ENCODE measurements at regions not wholly inside any gene's neighbourhood (a gene's known extent, or its start where the extent isn't known, plus 50 kb on each side); places are given as distances from the start of the nearest gene placed in this dataset.
"Not testable (repeated sequence)": the region's sequence is repeated elsewhere in the genome, so short reads cannot be mapped to it uniquely, and the experiment has no call there.

GRCh38 chr3:191980443-191980842, 519.5 kb downstream of the PYDC2 start:
- Histone ChIP-seq H3K27ac (ENCODE audit: low read depth, low read length) (no peak overlapping the region), H3K4me3 (ENCODE audit: low read depth, low read length) (no peak overlapping the region), H3K36me3 (ENCODE audit: control insufficient read depth, insufficient read depth, low read length) (no peaks in the 10 kb centered on the region), H3K27me3 (ENCODE audit: control insufficient read depth, insufficient read depth, low read length) (no peaks in the 10 kb centered on the region), H3K9me3 (ENCODE audit: control insufficient read depth, insufficient read depth, low read length) (no peaks in the 10 kb centered on the region), H3K4me1 (ENCODE audit: control insufficient read depth, insufficient read depth, low read length) (no peaks in the 10 kb centered on the region)
- no peak for DNase-seq (ENCODE audit: low read depth in 4 of 6, low spot score in 6 of 6)
- no CpG with 5 or more reads among the region's 4 CpGs for WGBS (ENCODE audit: insufficient coverage)

- no peak overlapping the region for H3K4me3 ChIP-seq (ENCODE audit: low read depth, low read length)
- DNase-seq (ENCODE audit: low read depth in 4 of 6, low spot score in 6 of 6), result no peak
- no peaks in the 10 kb centered on the region for H3K27me3 ChIP-seq (ENCODE audit: control insufficient read depth, insufficient read depth, low read length)
- no peaks in the 10 kb centered on the region for H3K36me3 ChIP-seq (ENCODE audit: control insufficient read depth, insufficient read depth, low read length)
- no peaks in the 10 kb centered on the region for H3K4me1 ChIP-seq (ENCODE audit: control insufficient read depth, insufficient read depth, low read length)
- no peak overlapping the region for H3K27ac ChIP-seq (ENCODE audit: low read depth, low read length)
- no CpG with 5 or more reads among the region's 3 CpGs for WGBS (ENCODE audit: insufficient coverage)
- no peaks in the 10 kb centered on the region for H3K9me3 ChIP-seq (ENCODE audit: control insufficient read depth, insufficient read depth, low read length)
Measured at GRCh38 chr3:191982481-191982880, 521.5 kb downstream of the PYDC2 start.

GRCh38 chr3:191985691-191986090, 524.7 kb downstream of the PYDC2 start:
- no peaks in the 10 kb centered on the region for H3K27me3 ChIP-seq (ENCODE audit: control insufficient read depth, insufficient read depth, low read length)
- H3K36me3 ChIP-seq (ENCODE audit: control insufficient read depth, insufficient read depth, low read length), result no peaks in the 10 kb centered on the region
- WGBS (ENCODE audit: insufficient coverage), result 100% methylated on average over 3 of the region's 3 CpGs
- no peaks in the 10 kb centered on the region for H3K4me1 ChIP-seq (ENCODE audit: control insufficient read depth, insufficient read depth, low read length)
- H3K4me3 ChIP-seq (ENCODE audit: low read depth, low read length), result no peak overlapping the region
- DNase-seq (ENCODE audit: low read depth in 4 of 6, low spot score in 6 of 6), result no peak
- H3K27ac ChIP-seq (ENCODE audit: low read depth, low read length), result no peak overlapping the region
- H3K9me3 ChIP-seq (ENCODE audit: control insufficient read depth, insufficient read depth, low read length), result no peaks in the 10 kb centered on the region

GRCh38 chr3:191987831-191988350, 526.9 kb downstream of the PYDC2 start:
- no peak for DNase-seq (ENCODE audit: low read depth in 4 of 6, low spot score in 6 of 6)
- no peaks in the 10 kb centered on the region for H3K27me3 ChIP-seq (ENCODE audit: control insufficient read depth, insufficient read depth, low read length)
- WGBS (ENCODE audit: insufficient coverage), result no CpG with 5 or more reads among the region's 1 CpG
- no peaks in the 10 kb centered on the region for H3K36me3 ChIP-seq (ENCODE audit: control insufficient read depth, insufficient read depth, low read length)
- no peaks in the 10 kb centered on the region for H3K9me3 ChIP-seq (ENCODE audit: control insufficient read depth, insufficient read depth, low read length)
- no peak overlapping the region for H3K4me3 ChIP-seq (ENCODE audit: low read depth, low read length)
- no peak overlapping the region for H3K27ac ChIP-seq (ENCODE audit: low read depth, low read length)
- H3K4me1 ChIP-seq (ENCODE audit: control insufficient read depth, insufficient read depth, low read length), result no peaks in the 10 kb centered on the region

GRCh38 chr3:191993952-191994351, 533.0 kb downstream of the PYDC2 start:
- not testable (repeated sequence) for H3K4me1 ChIP-seq (ENCODE audit: control insufficient read depth, insufficient read depth, low read length); H3K4me3 ChIP-seq (ENCODE audit: low read depth, low read length); H3K36me3 ChIP-seq (ENCODE audit: control insufficient read depth, insufficient read depth, low read length); DNase-seq (ENCODE audit: low read depth in 4 of 6, low spot score in 6 of 6); H3K27me3 ChIP-seq (ENCODE audit: control insufficient read depth, insufficient read depth, low read length); H3K27ac ChIP-seq (ENCODE audit: low read depth, low read length); H3K9me3 ChIP-seq (ENCODE audit: control insufficient read depth, insufficient read depth, low read length)
- WGBS (ENCODE audit: insufficient coverage), result no CpG with 5 or more reads among the region's 4 CpGs

- no peaks in the 10 kb centered on the region for H3K4me1 ChIP-seq (ENCODE audit: control insufficient read depth, insufficient read depth, low read length)
- no peaks in the 10 kb centered on the region for H3K27me3 ChIP-seq (ENCODE audit: control insufficient read depth, insufficient read depth, low read length)
- no peak overlapping the region for H3K27ac ChIP-seq (ENCODE audit: low read depth, low read length)
- no peak for DNase-seq (ENCODE audit: low read depth in 4 of 6, low spot score in 6 of 6)
- no peak overlapping the region for H3K4me3 ChIP-seq (ENCODE audit: low read depth, low read length)
- H3K9me3 ChIP-seq (ENCODE audit: control insufficient read depth, insufficient read depth, low read length), result no peaks in the 10 kb centered on the region
- H3K36me3 ChIP-seq (ENCODE audit: control insufficient read depth, insufficient read depth, low read length), result no peaks in the 10 kb centered on the region
Measured at GRCh38 chr3:191997093-191997492, 536.1 kb downstream of the PYDC2 start.

GRCh38 chr3:191997579-191998268, 536.8 kb downstream of the PYDC2 start:
- Histone ChIP-seq H3K27me3 (ENCODE audit: control insufficient read depth, insufficient read depth, low read length) (no peaks in the 10 kb centered on the region), H3K27ac (ENCODE audit: low read depth, low read length) (no peak overlapping the region), H3K9me3 (ENCODE audit: control insufficient read depth, insufficient read depth, low read length) (no peaks in the 10 kb centered on the region), H3K4me3 (ENCODE audit: low read depth, low read length) (no peak overlapping the region), H3K4me1 (ENCODE audit: control insufficient read depth, insufficient read depth, low read length) (no peaks in the 10 kb centered on the region), H3K36me3 (ENCODE audit: control insufficient read depth, insufficient read depth, low read length) (no peaks in the 10 kb centered on the region)
- DNase-seq (ENCODE audit: low read depth in 4 of 6, low spot score in 6 of 6), result peak in 1 of 6 donors; percentile 11
- WGBS (ENCODE audit: insufficient coverage), result no CpG with 5 or more reads among the region's 1 CpG

GRCh38 chr3:192001218-192001617, 540.3 kb downstream of the PYDC2 start:
- Histone ChIP-seq H3K36me3 (ENCODE audit: control insufficient read depth, insufficient read depth, low read length) (no peaks in the 10 kb centered on the region), H3K9me3 (ENCODE audit: control insufficient read depth, insufficient read depth, low read length) (no peaks in the 10 kb centered on the region), H3K4me3 (ENCODE audit: low read depth, low read length) (no peak overlapping the region), H3K27ac (ENCODE audit: low read depth, low read length) (no peak overlapping the region), H3K27me3 (ENCODE audit: control insufficient read depth, insufficient read depth, low read length) (no peaks in the 10 kb centered on the region), H3K4me1 (ENCODE audit: control insufficient read depth, insufficient read depth, low read length) (no peaks in the 10 kb centered on the region)
- DNase-seq (ENCODE audit: low read depth in 4 of 6, low spot score in 6 of 6), result no peak
- WGBS (ENCODE audit: insufficient coverage), result no CpG with 5 or more reads among the region's 2 CpGs

GRCh38 chr3:192005989-192006388, 545.0 kb downstream of the PYDC2 start:
- H3K4me1 ChIP-seq (ENCODE audit: control insufficient read depth, insufficient read depth, low read length), result no peaks in the 10 kb centered on the region
- no peaks in the 10 kb centered on the region for H3K9me3 ChIP-seq (ENCODE audit: control insufficient read depth, insufficient read depth, low read length)
- no peaks in the 10 kb centered on the region for H3K27me3 ChIP-seq (ENCODE audit: control insufficient read depth, insufficient read depth, low read length)
- H3K36me3 ChIP-seq (ENCODE audit: control insufficient read depth, insufficient read depth, low read length), result no peaks in the 10 kb centered on the region
- WGBS (ENCODE audit: insufficient coverage), result 33% methylated on average over 1 of the region's 1 CpG
- DNase-seq (ENCODE audit: low read depth in 4 of 6, low spot score in 6 of 6), result no peak
- H3K4me3 ChIP-seq (ENCODE audit: low read depth, low read length), result no peak overlapping the region
- no peak overlapping the region for H3K27ac ChIP-seq (ENCODE audit: low read depth, low read length)

- no CpG with 5 or more reads among the region's 2 CpGs for whole genome bisulfite sequencing (ENCODE audit: insufficient coverage)
- no peak overlapping the region for H3K4me3 ChIP-seq (ENCODE audit: low read depth, low read length)
Measured at GRCh38 chr3:192009903-192010302, 548.9 kb downstream of the PYDC2 start.

More at GRCh38 chr3:192009903-192010302, 548.9 kb downstream of the PYDC2 start:
- Histone ChIP-seq H3K9me3 (ENCODE audit: control insufficient read depth, insufficient read depth, low read length) (no peaks in the 10 kb centered on the region), H3K4me1 (ENCODE audit: control insufficient read depth, insufficient read depth, low read length) (no peaks in the 10 kb centered on the region), H3K27ac (ENCODE audit: low read depth, low read length) (no peak overlapping the region), H3K36me3 (ENCODE audit: control insufficient read depth, insufficient read depth, low read length) (no peaks in the 10 kb centered on the region), H3K27me3 (ENCODE audit: control insufficient read depth, insufficient read depth, low read length) (no peaks in the 10 kb centered on the region)
- DNase-seq (ENCODE audit: low read depth in 4 of 6, low spot score in 6 of 6), result no peak
